GM23248 (cell line): ENCODE measurements at regions not wholly inside any gene's neighbourhood (a gene's known extent, or its start where the extent isn't known, plus 50 kb on each side); places are given as distances from the start of the nearest gene placed in this dataset.

Source experiments
- DNase-seq: peaks from one replicate; pipeline ENCODE4 v3.0.0-alpha.2; 2015
- H2AFZ ChIP-seq: fragments of 200-600 bp; sonication (generic); 2 replicates; pipeline ENCODE4 v1.6.1; 2016; ENCODE audit warnings: antibody characterized with exemption
- H3F3A ChIP-seq: fragments of 200-600 bp; sonication (generic); 2 replicates; pipeline ENCODE4 v1.6.1; 2016; ENCODE audit warnings: mild to moderate bottlenecking, antibody characterized with exemption, mixed run types; ENCODE audit not compliant: insufficient read depth
- H3K27ac ChIP-seq: fragments of 200-600 bp; sonication (generic); 2 replicates; pipeline ENCODE4 v1.5.1; 2016; ENCODE audit warnings: mild to moderate bottlenecking
- H3K27me3 ChIP-seq: fragments of 200-600 bp; sonication (generic); replicated peaks from 2 replicates; pipeline ENCODE4 v1.6.1; 2016; ENCODE audit warnings: mild to moderate bottlenecking; ENCODE audit not compliant: insufficient read depth
- H3K36me3 ChIP-seq: fragments of 200-600 bp; sonication (generic); 2 replicates; pipeline ENCODE4 v1.6.1; 2016; ENCODE audit warnings: low read depth, mild to moderate bottlenecking
- H3K4me1 ChIP-seq: fragments of 200-600 bp; sonication (generic); 2 replicates; pipeline ENCODE4 v1.6.1; 2016; ENCODE audit warnings: mild to moderate bottlenecking; ENCODE audit not compliant: insufficient read depth
- H3K4me2 ChIP-seq: fragments of 200-600 bp; sonication (generic); one replicate; pipeline ENCODE4 v1.6.1; 2016; ENCODE audit warnings: mild to moderate bottlenecking; ENCODE audit not compliant: unreplicated experiment
- H3K4me3 ChIP-seq: fragments of 200-600 bp; sonication (generic); 2 replicates; pipeline ENCODE4 v1.5.1; 2016; ENCODE audit warnings: mild to moderate bottlenecking
- H3K79me2 ChIP-seq: fragments of 200-600 bp; sonication (generic); 2 replicates; pipeline ENCODE4 v1.6.1; 2016; ENCODE audit warnings: mild to moderate bottlenecking; ENCODE audit not compliant: insufficient read depth
- H3K9ac ChIP-seq: fragments of 200-600 bp; sonication (generic); 2 replicates; pipeline ENCODE4 v1.6.1; 2016; ENCODE audit warnings: mild to moderate bottlenecking
- H3K9me2 ChIP-seq: fragments of 200-600 bp; sonication (generic); 2 replicates; pipeline ENCODE4 v1.6.1; 2016; ENCODE audit warnings: mixed run types, mild to moderate bottlenecking, moderate library complexity; ENCODE audit not compliant: insufficient read depth
- H3K9me3 ChIP-seq: fragments of 200-600 bp; sonication (generic); one replicate; pipeline ENCODE4 v1.6.1; 2017; ENCODE audit warnings: low read depth
- H4K20me1 ChIP-seq: fragments of 200-600 bp; sonication (generic); 2 replicates; pipeline ENCODE4 v1.6.0; 2016; ENCODE audit not compliant: insufficient read depth
- EZH2 ChIP-seq: fragments of 200-600 bp; sonication (generic); IDR thresholded peaks from 2 replicates; pipeline ENCODE4 v1.6.1; 2018; ENCODE audit warnings: antibody characterized with exemption, mild to moderate bottlenecking; ENCODE audit not compliant: insufficient read depth, poor library complexity, severe bottlenecking
- EZH2phosphoT487 ChIP-seq: fragments of 200-600 bp; sonication (generic); IDR thresholded peaks from 2 replicates; pipeline ENCODE4 v1.6.1; 2018; ENCODE audit warnings: antibody characterized with exemption, moderate library complexity, mild to moderate bottlenecking, low read depth; ENCODE audit not compliant: insufficient read depth
- WGBS, 2 experiments: methylation state at CpG; one replicate each; pipeline ENCODE4 v1.1.6; 2015 to 2017; ENCODE audit warnings: low lambda C conversion rate in 2 of 2, low coverage in 1 of 2; ENCODE audit errors: missing lambda C conversion rate in 2 of 2; 5-methylcytosine and 5-hydroxymethylcytosine counted together
- in situ Hi-C: fragments of 300-500 bp; cut with MboI; formaldehyde crosslinking; loops from 2 replicates; pipeline ENCODE4 v1.15.0; 2020

DNA sequence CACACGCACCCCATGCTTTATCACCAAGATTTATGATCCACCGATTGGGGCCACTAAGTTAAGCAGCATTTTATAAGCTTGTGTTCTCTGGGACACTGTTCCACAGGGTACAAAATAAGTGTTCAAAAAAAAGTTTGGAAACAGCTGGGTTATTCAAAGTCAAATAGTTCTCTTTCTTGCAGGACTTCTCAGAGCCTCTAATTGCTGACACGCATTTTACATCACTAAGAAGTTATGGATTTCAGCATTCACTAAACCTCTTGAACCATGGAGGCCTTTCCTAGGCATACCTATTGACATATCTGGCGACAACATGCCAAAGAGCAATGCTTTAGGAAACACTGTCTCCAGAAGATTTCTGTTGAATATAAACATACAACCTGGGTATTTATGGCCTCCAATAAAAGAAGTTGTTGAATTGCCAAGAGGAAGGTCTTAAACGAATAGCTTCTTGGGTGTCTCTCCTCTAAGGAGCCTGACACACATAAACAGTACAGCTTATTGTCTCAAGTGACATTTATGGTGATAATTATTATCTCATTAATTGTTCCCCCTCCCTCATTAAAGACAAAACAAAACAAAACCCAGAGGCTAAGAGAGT, 147.1 kb upstream of the ARHGAP20 start:
- no peak overlapping the region for H3K4me2 ChIP-seq
- no peaks in the 10 kb centered on the region for H3K36me3 ChIP-seq
- TF ChIP-seq EZH2phosphoT487 (no peak), EZH2 (no peak)
- H3K4me3 ChIP-seq = no peak overlapping the region
- H3K9ac ChIP-seq = no peak overlapping the region
- in situ Hi-C loops = no loop called here
- no peak overlapping the region for H2AFZ ChIP-seq
- H3K27me3 ChIP-seq = no peaks in the 10 kb centered on the region
- H3K27ac ChIP-seq = no peak overlapping the region
- peaks cover 15% of the 10 kb centered on the region for H3F3A ChIP-seq
- H3K9me2 ChIP-seq = no peaks in the 10 kb centered on the region; the same call in 1 of the 2 replicates
- H3K79me2 ChIP-seq = no peaks in the 10 kb centered on the region
- DNase-seq = no peak
- no peaks in the 10 kb centered on the region for H4K20me1 ChIP-seq
- H3K4me1 ChIP-seq = peaks cover 23% of the 10 kb centered on the region
- no peaks in the 10 kb centered on the region for H3K9me3 ChIP-seq
- WGBS, 2 experiments = 85 to 91% methylated on average over 5 of the region's 5 CpGs

DNA sequence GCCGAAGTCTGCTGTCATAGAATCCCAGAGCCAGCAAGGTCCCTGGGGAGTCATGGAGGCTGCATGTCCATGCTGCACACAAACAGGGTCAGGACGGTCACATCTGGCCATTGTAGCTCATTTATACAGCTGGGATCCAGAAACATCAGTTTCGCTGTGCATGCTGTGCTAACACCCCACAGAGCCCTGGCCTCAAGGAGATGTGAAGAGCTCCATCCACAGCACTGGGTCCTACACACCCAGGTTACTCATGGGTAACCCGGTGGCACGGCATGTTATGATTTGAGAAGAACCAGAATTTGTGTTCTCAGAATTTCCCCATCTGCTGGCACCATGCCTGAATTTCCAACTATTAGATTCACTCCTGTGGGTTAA, 146.3 kb upstream of the ARHGAP20 start:
- H3K4me2 ChIP-seq = no peak overlapping the region
- TF ChIP-seq EZH2 (no peak), EZH2phosphoT487 (no peak)
- no peaks in the 10 kb centered on the region for H3K9me3 ChIP-seq
- in situ Hi-C loops = no loop called here
- 65 to 70% methylated on average over 5 of the region's 5 CpGs for WGBS, 2 experiments
- no peak overlapping the region for H3K9ac ChIP-seq
- H3K4me3 ChIP-seq = no peak overlapping the region
- H3F3A ChIP-seq = peaks cover 15% of the 10 kb centered on the region
- no peaks in the 10 kb centered on the region for H3K9me2 ChIP-seq
- H2AFZ ChIP-seq = no peak overlapping the region
- no peaks in the 10 kb centered on the region for H3K79me2 ChIP-seq
- peaks cover 23% of the 10 kb centered on the region for H3K4me1 ChIP-seq
- no peak overlapping the region for H3K27ac ChIP-seq
- no peaks in the 10 kb centered on the region for H3K27me3 ChIP-seq
- no peaks in the 10 kb centered on the region for H3K36me3 ChIP-seq
- DNase-seq = peak; percentile 30
- no peaks in the 10 kb centered on the region for H4K20me1 ChIP-seq

- Histone ChIP-seq H2AFZ (no peak overlapping the region), H3K4me3 (no peak overlapping the region), H4K20me1 (no peaks in the 10 kb centered on the region), H3K9ac (no peak overlapping the region), H3K9me2 (no peaks in the 10 kb centered on the region), H3K27me3 (no peaks in the 10 kb centered on the region), H3K27ac (0 out of 2 replicates have a peak overlapping the region, but pooled peaks have one; percentile 16), H3K4me2 (peak overlapping the region; percentile 29), H3F3A (peaks cover 15% of the 10 kb centered on the region), H3K36me3 (no peaks in the 10 kb centered on the region), H3K9me3 (no peaks in the 10 kb centered on the region), H3K79me2 (no peaks in the 10 kb centered on the region), H3K4me1 (peaks cover 23% of the 10 kb centered on the region)
- DNase-seq = peak; percentile 68
- no peak for TF ChIP-seq EZH2
- TF ChIP-seq EZH2phosphoT487 = no peak
- 59 to 67% methylated on average over 4 of the region's 4 CpGs for WGBS, 2 experiments
- in situ Hi-C loops = no loop called here
Observed at GRCh38 chr11:110857892-110858546, 145.8 kb upstream of the ARHGAP20 start.

- 70% methylated on average over 3 of the region's 3 CpGs for WGBS, 2 experiments
- Histone ChIP-seq H3K9ac (no peak overlapping the region), H3F3A (peaks cover 15% of the 10 kb centered on the region), H3K9me3 (no peaks in the 10 kb centered on the region), H3K27ac (0 out of 2 replicates have a peak overlapping the region, but pooled peaks have one; percentile 16), H3K4me2 (peak overlapping the region; percentile 29), H3K4me3 (no peak overlapping the region), H2AFZ (no peak overlapping the region), H3K79me2 (no peaks in the 10 kb centered on the region), H3K9me2 (no peaks in the 10 kb centered on the region), H3K27me3 (no peaks in the 10 kb centered on the region), H4K20me1 (no peaks in the 10 kb centered on the region), H3K4me1 (peaks cover 23% of the 10 kb centered on the region), H3K36me3 (no peaks in the 10 kb centered on the region)
- DNase-seq = peak; percentile 46
- in situ Hi-C loops = no loop called here
- TF ChIP-seq EZH2 (no peak), EZH2phosphoT487 (no peak)
Observed at GRCh38 chr11:110856996-110857812, 145.0 kb upstream of the ARHGAP20 start.
